ENCODE measurements at regions not wholly inside any gene's neighbourhood (a gene's known extent, or its start where the extent isn't known, plus 50 kb on each side); places are given as distances from the start of the nearest gene placed in this dataset.
"Not testable (repeated sequence)": the region's sequence is repeated elsewhere in the genome, so short reads cannot be mapped to it uniquely, and the experiment has no call there.

DNA sequence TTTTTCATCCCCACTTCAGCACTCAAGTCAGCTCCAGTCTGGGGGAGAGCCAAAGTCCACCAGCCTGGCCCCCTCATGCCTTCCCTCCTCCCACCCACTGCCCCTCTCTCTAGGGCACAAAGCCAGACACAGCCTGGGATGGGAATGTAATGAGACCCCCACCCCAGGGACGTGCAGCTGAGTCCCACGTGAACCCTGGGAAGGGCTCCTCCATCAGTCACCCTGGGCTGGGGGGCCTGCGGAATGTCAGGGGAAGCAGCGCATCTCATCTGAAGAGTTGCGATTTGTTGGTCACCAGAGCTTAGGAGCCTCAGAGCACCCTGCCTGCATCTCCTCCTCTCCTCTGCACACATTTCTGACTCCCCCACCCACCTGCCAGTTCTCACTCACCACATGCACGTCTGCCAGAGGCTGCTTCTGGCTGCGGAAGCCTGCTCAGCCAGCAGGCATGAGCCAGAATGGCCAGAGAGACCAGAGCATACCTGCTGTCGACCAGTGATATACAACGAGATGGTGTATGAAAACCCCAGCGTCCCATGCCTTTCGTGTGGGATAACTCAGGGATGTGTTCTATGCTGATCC lies 167.1 kb upstream of the TOP1 start:
- DNase-seq (ENCODE audit: low spot score), result no peak
- H3K9me3 Mint-ChIP-seq, result no peaks in the 10 kb centered on the region
- no peaks in the 10 kb centered on the region for H3K27me3 Mint-ChIP-seq
- no peaks in the 10 kb centered on the region for H3K36me3 Mint-ChIP-seq
- H3K4me3 Mint-ChIP-seq, result no peak overlapping the region
- H3K4me1 Mint-ChIP-seq (ENCODE audit: low read depth in 2 of 2), result no peaks in the 10 kb centered on the region
- no peak overlapping the region for H3K27ac Mint-ChIP-seq
- ATAC-seq, result no peak

DNA sequence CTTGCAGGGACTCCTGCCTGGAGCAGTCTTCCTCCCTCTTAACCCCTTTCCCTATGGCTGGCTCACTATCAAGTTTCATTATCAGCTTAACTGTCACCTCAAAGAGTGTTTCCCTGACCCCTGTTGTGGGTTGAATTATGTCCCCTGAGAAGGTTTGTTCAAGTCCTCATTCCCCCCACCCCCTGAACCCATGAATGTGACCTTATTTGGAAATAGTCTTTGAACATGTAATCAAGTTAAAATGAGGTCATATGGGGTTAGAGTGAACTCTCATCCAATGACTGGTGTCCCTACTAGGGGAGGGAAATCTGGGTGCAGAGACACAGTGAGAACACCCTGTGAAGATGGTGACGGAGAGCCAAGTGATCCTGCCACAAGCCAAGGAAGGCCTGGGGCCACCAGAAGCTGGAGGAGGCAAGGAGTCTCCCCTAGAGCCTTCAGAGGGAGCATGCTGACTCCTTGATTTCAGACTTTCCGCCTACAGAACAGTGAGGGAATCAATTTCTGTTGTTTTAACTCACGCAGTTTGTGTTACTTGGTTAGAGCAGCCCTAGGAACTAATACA lies 165.2 kb upstream of the TOP1 start:
- no peaks in the 10 kb centered on the region for H3K4me1 Mint-ChIP-seq (ENCODE audit: low read depth in 2 of 2)
- no peaks in the 10 kb centered on the region for H3K9me3 Mint-ChIP-seq
- no peak overlapping the region for H3K4me3 Mint-ChIP-seq
- H3K36me3 Mint-ChIP-seq, result no peaks in the 10 kb centered on the region
- H3K27me3 Mint-ChIP-seq, result no peaks in the 10 kb centered on the region
- H3K27ac Mint-ChIP-seq, result no peak overlapping the region
- DNase-seq (ENCODE audit: low spot score) (no peak), ATAC-seq (no peak)

DNA sequence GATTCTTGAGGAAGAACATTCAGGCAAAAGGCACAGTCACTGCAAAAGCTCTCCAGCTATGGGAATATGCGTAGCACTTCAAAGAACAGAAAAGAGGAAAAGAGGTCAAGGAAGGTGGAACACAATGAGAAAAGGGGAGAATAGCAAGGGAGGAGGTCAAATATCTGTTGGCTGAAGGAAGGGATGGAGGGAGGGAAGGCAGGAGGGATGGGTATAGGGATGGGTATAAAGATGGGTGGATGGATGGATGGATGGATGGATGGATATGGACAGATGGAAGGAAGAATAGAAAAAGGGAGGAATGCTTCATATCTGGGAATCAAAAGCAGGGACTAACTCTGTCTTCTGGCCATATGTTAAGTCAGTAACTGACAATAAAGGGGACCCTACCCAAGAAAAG lies 164.2 kb upstream of the TOP1 start:
- Mint-ChIP-seq H3K27me3 (no peaks in the 10 kb centered on the region), H3K9me3 (no peaks in the 10 kb centered on the region), H3K4me1 (ENCODE audit: low read depth in 2 of 2) (no peaks in the 10 kb centered on the region), H3K36me3 (no peaks in the 10 kb centered on the region), H3K27ac (no peak overlapping the region), H3K4me3 (no peak overlapping the region)
- DNase-seq (ENCODE audit: low spot score), result no peak
- ATAC-seq, result no peak

DNA sequence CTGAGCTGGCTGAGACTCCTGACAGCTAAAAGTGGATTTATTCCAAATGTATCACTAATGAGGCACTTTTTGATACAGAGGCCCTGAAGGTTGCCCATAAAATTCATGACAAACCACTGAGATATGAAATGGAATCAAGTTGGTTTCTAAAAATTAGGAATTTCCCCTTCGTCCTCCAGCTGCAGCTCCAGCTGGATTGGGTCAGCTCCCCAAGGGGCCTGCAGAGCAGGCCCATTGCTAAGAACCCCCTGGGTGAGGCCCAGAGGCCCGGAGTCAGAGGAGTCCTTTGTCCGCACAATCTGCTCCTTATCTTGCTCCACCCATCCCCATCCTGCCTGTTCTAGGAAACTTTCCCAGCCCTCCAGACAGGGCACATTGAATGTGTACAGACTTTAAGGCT lies 163.5 kb upstream of the TOP1 start:
- Mint-ChIP-seq H3K4me1 (ENCODE audit: low read depth in 2 of 2) (no peaks in the 10 kb centered on the region), H3K9me3 (no peaks in the 10 kb centered on the region), H3K27ac (no peak overlapping the region), H3K4me3 (no peak overlapping the region), H3K27me3 (no peaks in the 10 kb centered on the region), H3K36me3 (no peaks in the 10 kb centered on the region)
- no peak for ATAC-seq
- no peak for DNase-seq (ENCODE audit: low spot score)

- no peaks in the 10 kb centered on the region for H3K9me3 Mint-ChIP-seq
- no peak overlapping the region for H3K27ac Mint-ChIP-seq
- no peak for ATAC-seq
- no peak for DNase-seq (ENCODE audit: low spot score)
- no peak overlapping the region for H3K4me3 Mint-ChIP-seq
- H3K27me3 Mint-ChIP-seq, result no peaks in the 10 kb centered on the region
- no peaks in the 10 kb centered on the region for H3K4me1 Mint-ChIP-seq (ENCODE audit: low read depth in 2 of 2)
- H3K36me3 Mint-ChIP-seq, result no peaks in the 10 kb centered on the region
Measured at GRCh38 chr20:40866056-40866455, 162.6 kb upstream of the TOP1 start.

- peaks cover 0 to 3% of the 10 kb centered on the region in 2 donors for H3K4me1 Mint-ChIP-seq (ENCODE audit: low read depth in 2 of 2)
- H3K27me3 Mint-ChIP-seq, result no peaks in the 10 kb centered on the region
- no peak overlapping the region for H3K4me3 Mint-ChIP-seq
- no peak for ATAC-seq
- H3K9me3 Mint-ChIP-seq, result no peaks in the 10 kb centered on the region
- H3K27ac Mint-ChIP-seq, result no peak overlapping the region
- no peaks in the 10 kb centered on the region for H3K36me3 Mint-ChIP-seq
- DNase-seq (ENCODE audit: low spot score), result no peak
Measured at GRCh38 chr20:40868551-40869217, 159.9 kb upstream of the TOP1 start.

DNA sequence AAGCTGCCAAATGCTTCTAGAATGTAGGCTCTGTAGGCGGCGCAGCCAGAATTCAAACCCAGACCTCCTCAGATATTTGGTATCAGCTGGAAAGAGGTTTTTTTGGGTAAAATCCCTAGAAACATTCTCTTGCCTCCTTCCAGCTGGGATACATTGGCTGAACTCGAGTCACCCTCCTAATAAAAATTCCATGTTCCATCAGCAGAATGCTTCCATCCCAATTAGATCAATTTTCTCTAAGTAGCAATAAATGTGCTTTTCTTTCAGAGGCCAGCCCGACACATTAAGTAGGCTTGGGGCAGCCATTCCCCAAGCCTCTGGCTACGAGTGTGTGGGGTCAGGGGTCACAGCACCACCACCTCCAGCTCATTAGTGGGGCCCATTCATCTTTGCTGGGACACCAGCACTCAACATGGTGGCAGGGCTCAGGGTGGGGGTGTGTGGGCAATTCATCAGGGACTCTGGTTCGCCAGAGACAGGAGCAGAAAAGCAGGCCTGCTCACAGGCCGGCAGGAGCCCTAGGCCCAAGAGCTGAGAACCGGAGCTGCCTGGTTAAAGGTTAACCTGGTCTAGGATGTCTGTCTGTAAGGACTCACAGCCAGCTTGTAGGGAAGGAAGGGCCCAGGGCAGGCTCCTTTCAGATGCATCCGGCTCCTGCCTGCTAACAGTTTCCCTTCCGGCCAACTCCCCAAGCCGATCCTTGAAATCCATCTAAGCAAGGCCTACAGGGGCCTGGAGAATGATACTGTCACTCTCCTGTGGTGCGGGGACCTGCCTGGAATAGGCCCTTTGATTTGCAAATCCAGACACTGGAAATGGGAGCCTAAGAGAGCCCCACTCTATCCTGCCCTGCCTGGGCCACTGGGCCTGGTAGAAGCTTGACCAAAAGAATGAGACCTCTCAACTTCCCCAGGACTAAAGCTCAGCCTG lies 159.1 kb upstream of the TOP1 start:
- Mint-ChIP-seq H3K27ac (no peak overlapping the region), H3K36me3 (no peaks in the 10 kb centered on the region), H3K27me3 (no peaks in the 10 kb centered on the region), H3K4me3 (no peak overlapping the region), H3K4me1 (ENCODE audit: low read depth in 2 of 2) (peaks cover 0 to 3% of the 10 kb centered on the region in 2 donors), H3K9me3 (no peaks in the 10 kb centered on the region)
- ATAC-seq, result no peak
- no peak for DNase-seq (ENCODE audit: low spot score)

- peaks cover under 1% of the 10 kb centered on the region for H3K36me3 Mint-ChIP-seq
- H3K27me3 Mint-ChIP-seq, result no peaks in the 10 kb centered on the region
- ATAC-seq (no peak), DNase-seq (ENCODE audit: low spot score) (no peak)
- H3K4me3 Mint-ChIP-seq, result no peak overlapping the region
- H3K9me3 Mint-ChIP-seq, result no peaks in the 10 kb centered on the region
- peaks cover 5 to 8% of the 10 kb centered on the region in 2 donors for H3K4me1 Mint-ChIP-seq (ENCODE audit: low read depth in 2 of 2)
- H3K27ac Mint-ChIP-seq, result no peak overlapping the region
Measured at GRCh38 chr20:40875116-40876085, 153.2 kb upstream of the TOP1 start.

GRCh38 chr20:40878099-40878498 lies 150.5 kb upstream of the TOP1 start:
- H3K4me3 Mint-ChIP-seq; DNase-seq (ENCODE audit: low spot score); H3K27me3 Mint-ChIP-seq; H3K27ac Mint-ChIP-seq; H3K36me3 Mint-ChIP-seq; ATAC-seq; H3K9me3 Mint-ChIP-seq: not testable (repeated sequence)
- H3K4me1 Mint-ChIP-seq (ENCODE audit: low read depth in 2 of 2), result peaks cover 27 to 30% of the 10 kb centered on the region in 2 donors

- DNase-seq (ENCODE audit: low spot score) (no peak), ATAC-seq (no peak)
- Mint-ChIP-seq H3K27ac (peak overlapping the region in 1 of 2 donors; percentile 63), H3K9me3 (peaks cover 4% of the 10 kb centered on the region), H3K4me1 (ENCODE audit: low read depth in 2 of 2) (peaks cover 41 to 44% of the 10 kb centered on the region in 2 donors), H3K36me3 (peaks cover 6% of the 10 kb centered on the region), H3K4me3 (peak overlapping the region; percentile 1), H3K27me3 (no peaks in the 10 kb centered on the region)
Measured at GRCh38 chr20:40880063-40880728, 148.4 kb upstream of the TOP1 start.

GRCh38 chr20:40880729-40881109 lies 147.9 kb upstream of the TOP1 start:
- Mint-ChIP-seq H3K27ac (peak overlapping the region; percentile 63 to 82), H3K9me3 (peaks cover 4% of the 10 kb centered on the region), H3K36me3 (peaks cover 6% of the 10 kb centered on the region)

GRCh38 chr20:40882152-40882551 lies 146.5 kb upstream of the TOP1 start:
- H3K9me3 Mint-ChIP-seq, result peaks cover 4% of the 10 kb centered on the region
- H3K27me3 Mint-ChIP-seq, result no peaks in the 10 kb centered on the region
- ATAC-seq, result peak; percentile 62 to 73
- no peak for DNase-seq (ENCODE audit: low spot score)
- peaks cover 6% of the 10 kb centered on the region for H3K36me3 Mint-ChIP-seq
- peaks cover 48 to 57% of the 10 kb centered on the region in 2 donors for H3K4me1 Mint-ChIP-seq (ENCODE audit: low read depth in 2 of 2)
- peak overlapping the region; percentile 63 to 82 for H3K27ac Mint-ChIP-seq
- peak overlapping the region; percentile 75 for H3K4me3 Mint-ChIP-seq

More at GRCh38 chr20:40880729-40881109, 147.9 kb upstream of the TOP1 start:
- Mint-ChIP-seq H3K4me1 (ENCODE audit: low read depth in 2 of 2) (peaks cover 45 to 47% of the 10 kb centered on the region in 2 donors), H3K27me3 (no peaks in the 10 kb centered on the region), H3K4me3 (peak overlapping the region; percentile 1)
- no peak for ATAC-seq
- DNase-seq (ENCODE audit: low spot score), result no peak

Data from natural killer cell treated with Interleukin-12 subunit alpha and Interleukin-12 subunit beta and Interleukin-15 and Interleukin-18, amount 100 ng/mL, for 72 hours (primary cell).